ENCODE measurements at regions not wholly inside any gene's neighbourhood (a gene's known extent, or its start where the extent isn't known, plus 50 kb on each side); places are given as distances from the start of the nearest gene placed in this dataset.

DNA sequence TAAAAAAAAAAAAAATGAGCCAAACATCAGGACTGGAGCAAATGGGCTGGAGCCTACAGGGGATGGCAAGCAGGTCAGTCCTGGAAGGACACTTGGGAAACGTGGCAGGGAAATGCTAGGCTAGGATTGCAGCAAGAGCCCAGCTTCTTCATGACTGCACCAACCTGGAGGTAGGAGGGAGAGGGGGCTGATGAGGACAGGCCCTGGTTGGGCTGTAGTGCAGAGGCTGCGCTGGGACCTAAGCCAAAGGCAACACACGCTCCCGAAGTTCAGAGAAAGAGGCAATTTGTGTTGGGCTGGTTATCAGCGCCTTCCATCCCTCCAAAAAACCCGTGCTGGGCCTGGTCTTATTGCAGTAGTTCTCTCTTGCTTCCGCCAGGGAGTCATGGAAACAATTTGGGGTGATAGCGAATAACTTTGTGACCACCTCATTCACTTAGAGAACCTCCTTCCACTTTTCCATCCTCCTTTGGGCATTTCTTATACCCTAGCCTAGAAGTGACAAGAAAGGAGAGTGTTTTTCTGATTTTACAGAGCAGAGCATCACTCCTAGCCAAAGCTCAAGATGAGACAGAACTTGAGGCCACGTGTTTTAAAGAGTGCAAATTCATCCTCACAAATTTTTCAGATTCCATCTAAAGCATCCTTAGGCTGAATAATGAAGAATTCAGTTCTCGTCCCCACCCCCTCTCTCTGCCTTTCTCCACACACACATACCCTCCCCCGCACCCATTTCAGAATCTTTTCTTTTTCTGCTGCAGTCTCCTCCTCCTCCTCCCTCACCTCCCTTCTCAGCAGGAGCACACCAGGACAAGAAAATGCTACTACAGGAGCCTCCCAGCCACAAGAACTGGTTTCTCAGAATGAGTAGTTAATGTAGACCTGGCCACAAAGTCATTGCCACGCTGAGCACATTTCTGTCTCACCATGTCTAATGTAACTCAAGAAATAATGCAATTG, 61.3 kb upstream of the CALM2 start:
- Histone ChIP-seq H2BK20ac (ENCODE audit: low read depth, low read length, poor library complexity, severe bottlenecking) (no peak overlapping the region), H3K4me2 (ENCODE audit: insufficient read depth, insufficient read length, low read length) (peak overlapping the region; percentile 31), H4K91ac (ENCODE audit: insufficient read length, low read depth, low read length) (no peak overlapping the region), H2BK15ac (ENCODE audit: low read depth, low read length) (no peak overlapping the region), H2BK12ac (ENCODE audit: insufficient read length, low read depth, low read length) (no peak overlapping the region), H3K23ac (ENCODE audit: insufficient read length, low read depth, low read length) (no peak overlapping the region), H4K8ac (replicated peaks; ENCODE audit: insufficient read length, low read depth, low read length) (no peak overlapping the region), H3K27me3 (ENCODE audit: insufficient read depth, low read length) (no peaks in the 10 kb centered on the region), H2AK5ac (ENCODE audit: insufficient read length, low read length) (no peak overlapping the region), H3K23me2 (ENCODE audit: insufficient read length, low read depth, low read length, poor library complexity, severe bottlenecking) (no peaks in the 10 kb centered on the region), H3K27ac (ENCODE audit: insufficient read length, low read depth, low read length) (no peak overlapping the region), H4K20me1 (ENCODE audit: control insufficient read depth, insufficient read depth, insufficient read length) (no peaks in the 10 kb centered on the region), H2AFZ (ENCODE audit: low read length) (no peak overlapping the region), H4K5ac (ENCODE audit: insufficient read length, low read depth, low read length) (no peak overlapping the region), H3K79me1 (ENCODE audit: insufficient read depth, low read depth, low read length, poor library complexity, severe bottlenecking) (no peaks in the 10 kb centered on the region), H3K56ac (ENCODE audit: insufficient read length, low read depth, low read length) (no peak overlapping the region), H3K4ac (ENCODE audit: low read depth, low read length) (no peak overlapping the region), H2BK120ac (ENCODE audit: low read depth, low read length, poor library complexity, severe bottlenecking) (no peak overlapping the region), H3K9me3 (ENCODE audit: control insufficient read depth, low read depth, low read length) (no peaks in the 10 kb centered on the region), H3K14ac (ENCODE audit: insufficient read depth, low read length) (peak overlapping the region; percentile 33), H3K79me2 (ENCODE audit: insufficient read depth, low read length) (no peaks in the 10 kb centered on the region), H3T11ph (ENCODE audit: low read length) (no peak overlapping the region), H3K4me1 (ENCODE audit: insufficient read depth, low read length) (peaks cover 21% of the 10 kb centered on the region; the same call in 1 of the 2 replicates), H3K18ac (ENCODE audit: insufficient read length, low read depth, low read length) (no peak overlapping the region), H2BK5ac (ENCODE audit: insufficient read length, low read length) (no peak overlapping the region), H3K9ac (ENCODE audit: extremely low read depth, insufficient read length, low read length) (no peak overlapping the region)
- Mint-ChIP-seq H3K27ac (peak overlapping the region in 2 of 3 experiments; percentile 29 to 69; a peak in 5 of 7 replicates), H3K9me3 (no peaks in the 10 kb centered on the region), H3K27me3 (ENCODE audit: low read depth) (peaks cover 15% of the 10 kb centered on the region), H3K36me3 (ENCODE audit: insufficient read depth in 1 of 3, low read depth in 3 of 3) (no peaks in the 10 kb centered on the region; a peak in 1 of 7 replicates), H3K4me3 (peak overlapping the region; percentile 32 to 58), H3K4me1 (peaks cover 53 to 59% of the 10 kb centered on the region in 2 experiments)
- no peak for DNase-seq
- no CpG with 5 or more reads among the region's 12 CpGs for WGBS (ENCODE audit: extremely low coverage, insufficient read length, low lambda C conversion rate)
- TF ChIP-seq, protein P1, sequence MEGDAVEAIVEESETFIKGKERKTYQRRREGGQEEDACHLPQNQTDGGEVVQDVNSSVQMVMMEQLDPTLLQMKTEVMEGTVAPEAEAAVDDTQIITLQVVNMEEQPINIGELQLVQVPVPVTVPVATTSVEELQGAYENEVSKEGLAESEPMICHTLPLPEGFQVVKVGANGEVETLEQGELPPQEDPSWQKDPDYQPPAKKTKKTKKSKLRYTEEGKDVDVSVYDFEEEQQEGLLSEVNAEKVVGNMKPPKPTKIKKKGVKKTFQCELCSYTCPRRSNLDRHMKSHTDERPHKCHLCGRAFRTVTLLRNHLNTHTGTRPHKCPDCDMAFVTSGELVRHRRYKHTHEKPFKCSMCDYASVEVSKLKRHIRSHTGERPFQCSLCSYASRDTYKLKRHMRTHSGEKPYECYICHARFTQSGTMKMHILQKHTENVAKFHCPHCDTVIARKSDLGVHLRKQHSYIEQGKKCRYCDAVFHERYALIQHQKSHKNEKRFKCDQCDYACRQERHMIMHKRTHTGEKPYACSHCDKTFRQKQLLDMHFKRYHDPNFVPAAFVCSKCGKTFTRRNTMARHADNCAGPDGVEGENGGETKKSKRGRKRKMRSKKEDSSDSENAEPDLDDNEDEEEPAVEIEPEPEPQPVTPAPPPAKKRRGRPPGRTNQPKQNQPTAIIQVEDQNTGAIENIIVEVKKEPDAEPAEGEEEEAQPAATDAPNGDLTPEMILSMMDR (conservative IDR thresholded peaks at IDR 0.05), result no peak
